ENCODE measurements at regions not wholly inside any gene's neighbourhood (a gene's known extent, or its start where the extent isn't known, plus 50 kb on each side); places are given as distances from the start of the nearest gene placed in this dataset.

- TF ChIP-seq, protein P1, sequence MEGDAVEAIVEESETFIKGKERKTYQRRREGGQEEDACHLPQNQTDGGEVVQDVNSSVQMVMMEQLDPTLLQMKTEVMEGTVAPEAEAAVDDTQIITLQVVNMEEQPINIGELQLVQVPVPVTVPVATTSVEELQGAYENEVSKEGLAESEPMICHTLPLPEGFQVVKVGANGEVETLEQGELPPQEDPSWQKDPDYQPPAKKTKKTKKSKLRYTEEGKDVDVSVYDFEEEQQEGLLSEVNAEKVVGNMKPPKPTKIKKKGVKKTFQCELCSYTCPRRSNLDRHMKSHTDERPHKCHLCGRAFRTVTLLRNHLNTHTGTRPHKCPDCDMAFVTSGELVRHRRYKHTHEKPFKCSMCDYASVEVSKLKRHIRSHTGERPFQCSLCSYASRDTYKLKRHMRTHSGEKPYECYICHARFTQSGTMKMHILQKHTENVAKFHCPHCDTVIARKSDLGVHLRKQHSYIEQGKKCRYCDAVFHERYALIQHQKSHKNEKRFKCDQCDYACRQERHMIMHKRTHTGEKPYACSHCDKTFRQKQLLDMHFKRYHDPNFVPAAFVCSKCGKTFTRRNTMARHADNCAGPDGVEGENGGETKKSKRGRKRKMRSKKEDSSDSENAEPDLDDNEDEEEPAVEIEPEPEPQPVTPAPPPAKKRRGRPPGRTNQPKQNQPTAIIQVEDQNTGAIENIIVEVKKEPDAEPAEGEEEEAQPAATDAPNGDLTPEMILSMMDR (conservative IDR thresholded peaks at IDR 0.05; ENCODE audit: low read length): no peak
- TF ChIP-seq EZH2phosphoT487 (IDR thresholded peaks at IDR 0.05; ENCODE audit: borderline replicate concordance): no peak
Measured at GRCh38 chr11:134524201-134524600, 112.2 kb upstream of the B3GAT1 start.

Data from Loucy (cell line).